ENCODE measurements at regions not wholly inside any gene's neighbourhood (a gene's known extent, or its start where the extent isn't known, plus 50 kb on each side); places are given as distances from the start of the nearest gene placed in this dataset.

- DNase-seq (ENCODE audit: low read depth in 2 of 2) = no peak
These were observed 758.7 kb upstream of the MAN1A1 start for GRCh38 chr6:120108061-120108795.

GRCh38 chr6:120103618-120104017, 754.1 kb upstream of the MAN1A1 start:
- DNase-seq (ENCODE audit: low read depth in 2 of 2) = no peak

- no peak for DNase-seq (ENCODE audit: low read depth in 2 of 2)
These were observed 747.2 kb upstream of the MAN1A1 start for GRCh38 chr6:120096696-120097260.

- DNase-seq (ENCODE audit: low read depth in 2 of 2) = no peak
These were observed 733.6 kb upstream of the MAN1A1 start for GRCh38 chr6:120083186-120083585.

- DNase-seq (ENCODE audit: low read depth in 2 of 2) = no peak
These were observed 727.9 kb upstream of the MAN1A1 start for GRCh38 chr6:120077489-120077888.

GRCh38 chr6:120058410-120058809, 708.8 kb upstream of the MAN1A1 start:
- no peak for DNase-seq (ENCODE audit: low read depth in 2 of 2)

GRCh38 chr6:120056085-120056484, 706.5 kb upstream of the MAN1A1 start:
- no peak for DNase-seq (ENCODE audit: low read depth in 2 of 2)

GRCh38 chr6:120055071-120055470, 705.5 kb upstream of the MAN1A1 start:
- no peak for DNase-seq (ENCODE audit: low read depth in 2 of 2)

GRCh38 chr6:120039664-120040063, 690.1 kb upstream of the MAN1A1 start:
- DNase-seq (ENCODE audit: low read depth in 2 of 2) = no peak

GRCh38 chr6:120031837-120032236, 682.3 kb upstream of the MAN1A1 start:
- no peak for DNase-seq (ENCODE audit: low read depth in 2 of 2)

- DNase-seq (ENCODE audit: low read depth in 2 of 2) = no peak
These were observed 677.2 kb upstream of the MAN1A1 start for GRCh38 chr6:120026791-120027190.

GRCh38 chr6:120010075-120010474, 660.5 kb upstream of the MAN1A1 start:
- DNase-seq (ENCODE audit: low read depth in 2 of 2) = no peak

GRCh38 chr6:120005292-120005976, 655.9 kb upstream of the MAN1A1 start:
- DNase-seq (ENCODE audit: low read depth in 2 of 2) = no peak

- DNase-seq (ENCODE audit: low read depth in 2 of 2) = no peak
These were observed 637.5 kb upstream of the MAN1A1 start for GRCh38 chr6:119986934-119987549.

GRCh38 chr6:119985952-119986736, 636.6 kb upstream of the MAN1A1 start:
- no peak for DNase-seq (ENCODE audit: low read depth in 2 of 2)

- no peak for DNase-seq (ENCODE audit: low read depth in 2 of 2)
These were observed 631.2 kb upstream of the MAN1A1 start for GRCh38 chr6:119980802-119981201.

- DNase-seq (ENCODE audit: low read depth in 2 of 2) = no peak
These were observed 630.3 kb upstream of the MAN1A1 start for GRCh38 chr6:119979862-119980261.

GRCh38 chr6:119978274-119978889, 628.8 kb upstream of the MAN1A1 start:
- no peak for DNase-seq (ENCODE audit: low read depth in 2 of 2)

- no peak for DNase-seq (ENCODE audit: low read depth in 2 of 2)
These were observed 625.0 kb upstream of the MAN1A1 start for GRCh38 chr6:119974430-119975159.

GRCh38 chr6:119966484-119966883, 616.9 kb upstream of the MAN1A1 start:
- DNase-seq (ENCODE audit: low read depth in 2 of 2) = peak in 1 of 2 donors; percentile 3

GRCh38 chr6:119965900-119966299, 616.3 kb upstream of the MAN1A1 start:
- no peak for DNase-seq (ENCODE audit: low read depth in 2 of 2)

Data from stimulated activated CD8-positive, alpha-beta memory T cell treated with anti-CD3 and anti-CD28 coated beads, Interleukin-15, amount 100 ng/mL, for 48 hours (primary cell).